ENCODE measurements at regions not wholly inside any gene's neighbourhood (a gene's known extent, or its start where the extent isn't known, plus 50 kb on each side); places are given as distances from the start of the nearest gene placed in this dataset.

- no peak for TF ChIP-seq POLR2A (IDR thresholded peaks at IDR 0.05)
- no peak for TF ChIP-seq CTCF (IDR thresholded peaks at IDR 0.05 in 4 of 5, conservative IDR thresholded peaks at IDR 0.05 in 1 of 5)
These were observed 285.7 kb upstream of the PKN2 start for GRCh38 chr1:88398338-88398737.

All from gastrocnemius medialis (tissue), 4 donors.